ENCODE measurements at regions not wholly inside any gene's neighbourhood (a gene's known extent, or its start where the extent isn't known, plus 50 kb on each side); places are given as distances from the start of the nearest gene placed in this dataset.

DNA sequence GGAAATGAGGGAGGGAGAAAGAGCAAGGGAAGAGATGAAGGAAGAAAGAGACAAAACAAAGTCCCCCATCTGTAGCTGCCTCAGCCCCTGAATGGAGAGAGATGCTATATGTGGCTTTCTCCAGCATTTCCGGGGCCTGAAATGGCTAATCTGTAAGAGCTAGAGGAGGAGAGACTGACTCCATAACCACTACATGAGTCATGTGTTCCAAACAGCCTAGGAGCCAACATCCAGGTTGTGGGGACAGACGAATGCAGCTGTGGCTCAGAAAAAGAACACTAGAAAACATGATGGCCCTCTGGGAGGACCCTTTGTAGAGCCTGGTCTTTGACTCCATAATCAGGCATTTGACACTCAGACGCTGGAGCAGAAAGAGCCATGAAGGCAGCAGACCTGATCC is 292.0 kb upstream of the ZNF507 start:
- no peaks in the 10 kb centered on the region for H3K27me3 ChIP-seq (ENCODE audit: control insufficient read depth, low read length)
- H3K27ac ChIP-seq (ENCODE audit: low read depth, low read length), result no peak overlapping the region
- no peak for TF ChIP-seq CTCF (IDR thresholded peaks at IDR 0.05; ENCODE audit: low read depth, low read length, poor library complexity, severe bottlenecking)
- TF ChIP-seq EZH2phosphoT487 (IDR thresholded peaks at IDR 0.05; ENCODE audit: borderline replicate concordance, low read length), result no peak
- H4K20me1 ChIP-seq (ENCODE audit: control insufficient read depth, insufficient read depth, low read depth, low read length), result no peaks in the 10 kb centered on the region
- H3K36me3 ChIP-seq (ENCODE audit: control insufficient read depth, low read length), result no peaks in the 10 kb centered on the region
- H3K4me1 ChIP-seq (ENCODE audit: control insufficient read depth, low read length), result no peaks in the 10 kb centered on the region
- H3K9me2 ChIP-seq (replicated peaks; ENCODE audit: control insufficient read depth, low read length), result no peaks in the 10 kb centered on the region
- no peaks in the 10 kb centered on the region for H3K9me3 ChIP-seq (ENCODE audit: control insufficient read depth, insufficient read depth, low read length)
- no peak overlapping the region for H3K4me3 ChIP-seq (ENCODE audit: low read length)
- H3K79me2 ChIP-seq (ENCODE audit: control insufficient read depth, low read length), result no peaks in the 10 kb centered on the region
- no peaks in the 10 kb centered on the region for H3F3A ChIP-seq (ENCODE audit: control insufficient read depth, insufficient read depth)
- no peak overlapping the region for H3K4me2 ChIP-seq (ENCODE audit: low read length)

GRCh38 chr19:32053861-32054260 is 291.5 kb upstream of the ZNF507 start:
- H3K4me3 ChIP-seq (ENCODE audit: low read length), result no peak overlapping the region
- no peaks in the 10 kb centered on the region for H3K9me2 ChIP-seq (replicated peaks; ENCODE audit: control insufficient read depth, low read length)
- TF ChIP-seq CTCF (IDR thresholded peaks at IDR 0.05; ENCODE audit: low read depth, low read length, poor library complexity, severe bottlenecking) (no peak), EZH2phosphoT487 (IDR thresholded peaks at IDR 0.05; ENCODE audit: borderline replicate concordance, low read length) (no peak)
- no peaks in the 10 kb centered on the region for H3K36me3 ChIP-seq (ENCODE audit: control insufficient read depth, low read length)
- no peaks in the 10 kb centered on the region for H4K20me1 ChIP-seq (ENCODE audit: control insufficient read depth, insufficient read depth, low read depth, low read length)
- H3F3A ChIP-seq (ENCODE audit: control insufficient read depth, insufficient read depth), result no peaks in the 10 kb centered on the region
- H3K27ac ChIP-seq (ENCODE audit: low read depth, low read length), result no peak overlapping the region
- no peak overlapping the region for H3K4me2 ChIP-seq (ENCODE audit: low read length)
- no peaks in the 10 kb centered on the region for H3K9me3 ChIP-seq (ENCODE audit: control insufficient read depth, insufficient read depth, low read length)
- no peaks in the 10 kb centered on the region for H3K27me3 ChIP-seq (ENCODE audit: control insufficient read depth, low read length)
- H3K4me1 ChIP-seq (ENCODE audit: control insufficient read depth, low read length), result no peaks in the 10 kb centered on the region
- no peaks in the 10 kb centered on the region for H3K79me2 ChIP-seq (ENCODE audit: control insufficient read depth, low read length)

DNA sequence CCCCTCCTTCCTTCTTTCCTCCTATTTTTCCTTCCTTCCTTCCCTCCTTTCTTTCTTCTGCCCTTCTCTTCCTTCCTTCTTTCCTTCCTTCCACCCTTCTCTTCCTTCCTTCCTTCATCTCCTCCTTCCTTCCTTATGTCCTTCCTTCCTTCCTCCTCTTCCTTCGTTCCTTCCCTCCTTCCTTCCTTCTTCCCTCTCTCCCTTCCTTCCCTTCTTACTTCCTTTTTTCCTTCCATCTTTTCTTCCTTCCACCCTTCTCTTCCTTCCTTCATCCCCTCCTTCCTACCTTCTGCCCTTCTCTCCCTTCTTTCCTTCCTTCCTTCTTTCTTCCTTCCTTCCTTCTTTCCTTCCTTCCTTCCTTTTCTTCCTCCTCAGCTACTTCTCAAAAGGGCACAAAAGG is 287.3 kb upstream of the ZNF507 start:
- Histone ChIP-seq H3K27me3 (ENCODE audit: control insufficient read depth, low read length) (no peaks in the 10 kb centered on the region), H3K4me3 (ENCODE audit: low read length) (no peak overlapping the region), H4K20me1 (ENCODE audit: control insufficient read depth, insufficient read depth, low read depth, low read length) (no peaks in the 10 kb centered on the region), H3K79me2 (ENCODE audit: control insufficient read depth, low read length) (no peaks in the 10 kb centered on the region), H3K4me2 (ENCODE audit: low read length) (no peak overlapping the region), H3K4me1 (ENCODE audit: control insufficient read depth, low read length) (no peaks in the 10 kb centered on the region), H3K9me3 (ENCODE audit: control insufficient read depth, insufficient read depth, low read length) (no peaks in the 10 kb centered on the region), H3F3A (ENCODE audit: control insufficient read depth, insufficient read depth) (no peaks in the 10 kb centered on the region), H3K27ac (ENCODE audit: low read depth, low read length) (no peak overlapping the region), H3K36me3 (ENCODE audit: control insufficient read depth, low read length) (no peaks in the 10 kb centered on the region), H3K9me2 (replicated peaks; ENCODE audit: control insufficient read depth, low read length) (no peaks in the 10 kb centered on the region)
- no peak for TF ChIP-seq EZH2phosphoT487 (IDR thresholded peaks at IDR 0.05; ENCODE audit: borderline replicate concordance, low read length)
- no peak for TF ChIP-seq CTCF (IDR thresholded peaks at IDR 0.05; ENCODE audit: low read depth, low read length, poor library complexity, severe bottlenecking)

DNA sequence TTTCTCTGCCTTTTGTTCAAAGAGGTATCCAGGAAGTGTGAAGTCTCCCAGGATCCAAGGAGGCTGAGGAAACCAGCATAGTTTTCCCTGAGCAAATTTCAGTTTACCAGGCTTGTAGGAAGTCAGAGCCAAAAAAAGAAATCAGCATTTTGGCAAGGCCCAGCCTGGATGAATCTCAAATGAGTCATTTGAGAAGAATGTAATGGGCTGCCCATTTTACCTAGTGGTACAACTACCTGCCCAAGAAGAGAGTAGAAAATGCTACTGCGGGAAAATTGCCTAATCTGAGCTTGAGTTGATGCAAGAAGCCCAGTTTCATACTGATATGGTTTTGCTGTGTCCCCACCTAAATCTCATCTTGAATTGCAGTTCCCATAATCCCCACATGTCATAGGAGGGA is 284.1 kb upstream of the ZNF507 start:
- no peak overlapping the region for H3K4me2 ChIP-seq (ENCODE audit: low read length)
- H3K27ac ChIP-seq (ENCODE audit: low read depth, low read length), result no peak overlapping the region
- no peaks in the 10 kb centered on the region for H3K27me3 ChIP-seq (ENCODE audit: control insufficient read depth, low read length)
- H3K9me2 ChIP-seq (replicated peaks; ENCODE audit: control insufficient read depth, low read length), result no peaks in the 10 kb centered on the region
- H3K4me1 ChIP-seq (ENCODE audit: control insufficient read depth, low read length), result no peaks in the 10 kb centered on the region
- H3K79me2 ChIP-seq (ENCODE audit: control insufficient read depth, low read length), result no peaks in the 10 kb centered on the region
- no peaks in the 10 kb centered on the region for H3F3A ChIP-seq (ENCODE audit: control insufficient read depth, insufficient read depth)
- TF ChIP-seq CTCF (IDR thresholded peaks at IDR 0.05; ENCODE audit: low read depth, low read length, poor library complexity, severe bottlenecking), result no peak
- TF ChIP-seq EZH2phosphoT487 (IDR thresholded peaks at IDR 0.05; ENCODE audit: borderline replicate concordance, low read length), result no peak
- no peaks in the 10 kb centered on the region for H3K9me3 ChIP-seq (ENCODE audit: control insufficient read depth, insufficient read depth, low read length)
- no peak overlapping the region for H3K4me3 ChIP-seq (ENCODE audit: low read length)
- no peaks in the 10 kb centered on the region for H3K36me3 ChIP-seq (ENCODE audit: control insufficient read depth, low read length)
- H4K20me1 ChIP-seq (ENCODE audit: control insufficient read depth, insufficient read depth, low read depth, low read length), result no peaks in the 10 kb centered on the region
